ENCODE measurements at regions not wholly inside any gene's neighbourhood (a gene's known extent, or its start where the extent isn't known, plus 50 kb on each side); places are given as distances from the start of the nearest gene placed in this dataset.

DNA sequence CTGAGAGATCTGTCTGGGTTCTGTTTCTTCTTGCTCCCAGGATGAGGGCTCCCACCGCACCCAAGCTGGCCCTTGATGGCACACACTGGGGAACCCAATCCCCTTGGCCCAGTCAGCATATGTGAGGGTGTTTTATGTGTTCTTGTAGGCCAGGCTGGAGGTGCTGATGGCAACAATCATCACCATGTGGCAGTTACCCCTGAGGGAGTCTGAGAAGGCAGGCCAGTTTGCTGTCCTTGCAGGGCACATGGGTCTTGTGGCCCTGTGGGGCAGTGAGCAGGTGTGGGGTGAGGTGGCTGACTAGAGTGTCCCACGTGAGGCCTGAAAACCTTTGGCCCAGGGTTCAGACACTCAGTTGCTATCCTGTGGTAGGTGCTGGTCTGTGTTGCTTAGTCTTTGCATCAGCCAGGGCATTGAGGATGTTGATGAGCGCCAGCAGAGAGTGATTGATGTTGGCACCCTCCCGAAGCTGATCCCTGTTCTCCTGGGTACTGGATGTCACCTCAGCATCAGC, 2183.0 kb downstream of the TP53TG3F start:
- TF ChIP-seq EZH2 (IDR thresholded peaks at IDR 0.05; ENCODE audit: insufficient read depth, poor library complexity, severe bottlenecking) (no peak), EZH2phosphoT487 (IDR thresholded peaks at IDR 0.05; ENCODE audit: insufficient read depth, low read depth) (no peak)

All from GM23248 (cell line).